Ovary (tissue), 3 donors: ENCODE measurements at regions not wholly inside any gene's neighbourhood (a gene's known extent, or its start where the extent isn't known, plus 50 kb on each side); places are given as distances from the start of the nearest gene placed in this dataset.

ENCODE experiments used
- CTCF ChIP-seq, 3 donors: fragments of 450-650 bp in 2 of 3; fragments of 200-600 bp in 1 of 3; IDR thresholded peaks; one replicate each; pipeline versions ENCODE4 v1.5.1 to v1.8.0; 2016 to 2022; ENCODE audit warnings: antibody characterized with exemption in 3 of 3, mild to moderate bottlenecking in 1 of 3
- EP300 ChIP-seq: sonication (generic); formaldehyde crosslinking; IDR thresholded peaks from one replicate; pipeline ENCODE4 v1.6.1; 2017; ENCODE audit warnings: antibody characterized with exemption
- POLR2A ChIP-seq: fragments of 450-650 bp; IDR thresholded peaks from one replicate; pipeline ENCODE4 v1.6.1; 2017; ENCODE audit warnings: antibody characterized with exemption, mild to moderate bottlenecking, moderate library complexity
- donor health status: DM: no; HTN: no; CAD: no.

GRCh38 chr4:11894221-11894620 lies 465.5 kb upstream of the HS3ST1 start:
- TF ChIP-seq CTCF (IDR thresholded peaks at IDR 0.05) (no peak), POLR2A (no peak), EP300 (no peak)
